ENCODE measurements at regions not wholly inside any gene's neighbourhood (a gene's known extent, or its start where the extent isn't known, plus 50 kb on each side); places are given as distances from the start of the nearest gene placed in this dataset.

- no peak overlapping the region for H3K27ac ChIP-seq (ENCODE audit: low read depth in 1 of 2, low read length in 2 of 2)
- no peaks in the 10 kb centered on the region for H3K9me3 ChIP-seq (ENCODE audit: control insufficient read depth, low read length)
- WGBS, 2 donors: 71 to 88% methylated on average over 1 of the region's 1 CpG
- ATAC-seq (ENCODE audit: low FRiP score) (no peak), DNase-seq (no peak)
- intact Hi-C loops (cut with DNase I): no loop called here
- no peak overlapping the region for H3K4me3 ChIP-seq (ENCODE audit: low read length in 2 of 2)
- no peaks in the 10 kb centered on the region for H3K36me3 ChIP-seq (ENCODE audit: control insufficient read depth in 1 of 2, insufficient read depth in 2 of 2, low read length in 1 of 2)
- H3K27me3 ChIP-seq (ENCODE audit: control insufficient read depth in 1 of 2, insufficient read depth in 2 of 2, low read length in 1 of 2): no peaks in the 10 kb centered on the region
- H3K4me1 ChIP-seq (ENCODE audit: control insufficient read depth in 1 of 2, insufficient read depth in 2 of 2, low read length in 2 of 2): no peaks in the 10 kb centered on the region
Observed at GRCh38 chr1:177505905-177506590, 335.3 kb downstream of the BRINP2 start.

GRCh38 chr1:177495878-177496277 is 325.1 kb downstream of the BRINP2 start:
- Histone ChIP-seq H3K27me3 (ENCODE audit: control insufficient read depth in 1 of 2, insufficient read depth in 2 of 2, low read length in 1 of 2) (no peaks in the 10 kb centered on the region), H3K4me1 (ENCODE audit: control insufficient read depth in 1 of 2, insufficient read depth in 2 of 2, low read length in 2 of 2) (no peaks in the 10 kb centered on the region), H3K9me3 (ENCODE audit: control insufficient read depth, low read length) (no peaks in the 10 kb centered on the region), H3K4me3 (ENCODE audit: low read length in 2 of 2) (no peak overlapping the region), H3K36me3 (ENCODE audit: control insufficient read depth in 1 of 2, insufficient read depth in 2 of 2, low read length in 1 of 2) (no peaks in the 10 kb centered on the region), H3K27ac (ENCODE audit: low read depth in 1 of 2, low read length in 2 of 2) (no peak overlapping the region)
- WGBS, 2 donors: 74 to 77% methylated on average over 2 of the region's 2 CpGs
- ATAC-seq (ENCODE audit: low FRiP score) (no peak), DNase-seq (no peak)
- intact Hi-C loops (cut with DNase I): no loop called here

GRCh38 chr1:177490786-177491185 is 320.0 kb downstream of the BRINP2 start:
- H3K4me3 ChIP-seq (ENCODE audit: low read length in 2 of 2): no peak overlapping the region
- no peaks in the 10 kb centered on the region for H3K4me1 ChIP-seq (ENCODE audit: control insufficient read depth in 1 of 2, insufficient read depth in 2 of 2, low read length in 2 of 2)
- H3K9me3 ChIP-seq (ENCODE audit: control insufficient read depth, low read length): no peaks in the 10 kb centered on the region
- H3K36me3 ChIP-seq (ENCODE audit: control insufficient read depth in 1 of 2, insufficient read depth in 2 of 2, low read length in 1 of 2): no peaks in the 10 kb centered on the region
- ATAC-seq (ENCODE audit: low FRiP score) (no peak), DNase-seq (no peak)
- H3K27me3 ChIP-seq (ENCODE audit: control insufficient read depth in 1 of 2, insufficient read depth in 2 of 2, low read length in 1 of 2): peaks cover 0 to 2% of the 10 kb centered on the region in 2 donors
- intact Hi-C loops (cut with DNase I): no loop called here
- 87 to 89% methylated on average over 2 of the region's 2 CpGs for WGBS, 2 donors
- no peak overlapping the region for H3K27ac ChIP-seq (ENCODE audit: low read depth in 1 of 2, low read length in 2 of 2)

- intact Hi-C loops (cut with DNase I): no loop called here
- WGBS, 2 donors: 81 to 86% methylated on average over 6 of the region's 6 CpGs
- ATAC-seq (ENCODE audit: low FRiP score): no peak
- Histone ChIP-seq H3K27me3 (ENCODE audit: control insufficient read depth in 1 of 2, insufficient read depth in 2 of 2, low read length in 1 of 2) (peaks cover 0 to 2% of the 10 kb centered on the region in 2 donors), H3K9me3 (ENCODE audit: control insufficient read depth, low read length) (no peaks in the 10 kb centered on the region), H3K27ac (ENCODE audit: low read depth in 1 of 2, low read length in 2 of 2) (no peak overlapping the region), H3K4me3 (ENCODE audit: low read length in 2 of 2) (no peak overlapping the region), H3K36me3 (ENCODE audit: control insufficient read depth in 1 of 2, insufficient read depth in 2 of 2, low read length in 1 of 2) (no peaks in the 10 kb centered on the region), H3K4me1 (ENCODE audit: control insufficient read depth in 1 of 2, insufficient read depth in 2 of 2, low read length in 2 of 2) (no peaks in the 10 kb centered on the region)
- DNase-seq: no peak
Observed at GRCh38 chr1:177490036-177490639, 319.4 kb downstream of the BRINP2 start.

GRCh38 chr1:177488722-177489121 is 318.0 kb downstream of the BRINP2 start:
- Histone ChIP-seq H3K27ac (ENCODE audit: low read depth in 1 of 2, low read length in 2 of 2) (no peak overlapping the region), H3K4me1 (ENCODE audit: control insufficient read depth in 1 of 2, insufficient read depth in 2 of 2, low read length in 2 of 2) (no peaks in the 10 kb centered on the region), H3K9me3 (ENCODE audit: control insufficient read depth, low read length) (no peaks in the 10 kb centered on the region), H3K27me3 (ENCODE audit: control insufficient read depth in 1 of 2, insufficient read depth in 2 of 2, low read length in 1 of 2) (peaks cover 0 to 2% of the 10 kb centered on the region in 2 donors), H3K4me3 (ENCODE audit: low read length in 2 of 2) (no peak overlapping the region), H3K36me3 (ENCODE audit: control insufficient read depth in 1 of 2, insufficient read depth in 2 of 2, low read length in 1 of 2) (no peaks in the 10 kb centered on the region)
- intact Hi-C loops (cut with DNase I): no loop called here
- DNase-seq (no peak), ATAC-seq (ENCODE audit: low FRiP score) (no peak)
- 9 to 14% methylated on average over 2 of the region's 2 CpGs for WGBS, 2 donors

GRCh38 chr1:177487481-177487880 is 316.7 kb downstream of the BRINP2 start:
- 30 to 50% methylated on average over 1 of the region's 1 CpG for WGBS, 2 donors

GRCh38 chr1:177480741-177481305 is 310.1 kb downstream of the BRINP2 start:
- Histone ChIP-seq H3K4me1 (ENCODE audit: control insufficient read depth in 1 of 2, insufficient read depth in 2 of 2, low read length in 2 of 2) (no peaks in the 10 kb centered on the region), H3K36me3 (ENCODE audit: control insufficient read depth in 1 of 2, insufficient read depth in 2 of 2, low read length in 1 of 2) (no peaks in the 10 kb centered on the region), H3K27me3 (ENCODE audit: control insufficient read depth in 1 of 2, insufficient read depth in 2 of 2, low read length in 1 of 2) (no peaks in the 10 kb centered on the region), H3K27ac (ENCODE audit: low read depth in 1 of 2, low read length in 2 of 2) (no peak overlapping the region), H3K4me3 (ENCODE audit: low read length in 2 of 2) (no peak overlapping the region), H3K9me3 (ENCODE audit: control insufficient read depth, low read length) (no peaks in the 10 kb centered on the region)
- WGBS, 2 donors: 94% methylated on average over 6 of the region's 6 CpGs
- ATAC-seq (ENCODE audit: low FRiP score) (no peak), DNase-seq (no peak)
- intact Hi-C loops (cut with DNase I): no loop called here

More at GRCh38 chr1:177487481-177487880, 316.7 kb downstream of the BRINP2 start:
- DNase-seq (no peak), ATAC-seq (ENCODE audit: low FRiP score) (no peak)
- intact Hi-C loops (cut with DNase I): no loop called here
- Histone ChIP-seq H3K4me1 (ENCODE audit: control insufficient read depth in 1 of 2, insufficient read depth in 2 of 2, low read length in 2 of 2) (no peaks in the 10 kb centered on the region), H3K27ac (ENCODE audit: low read depth in 1 of 2, low read length in 2 of 2) (no peak overlapping the region), H3K4me3 (ENCODE audit: low read length in 2 of 2) (no peak overlapping the region), H3K36me3 (ENCODE audit: control insufficient read depth in 1 of 2, insufficient read depth in 2 of 2, low read length in 1 of 2) (no peaks in the 10 kb centered on the region), H3K27me3 (ENCODE audit: control insufficient read depth in 1 of 2, insufficient read depth in 2 of 2, low read length in 1 of 2) (peaks cover 0 to 2% of the 10 kb centered on the region in 2 donors), H3K9me3 (ENCODE audit: control insufficient read depth, low read length) (no peaks in the 10 kb centered on the region)

GRCh38 chr1:177479600-177479999 is 308.8 kb downstream of the BRINP2 start:
- 82 to 89% methylated on average over 7 of the region's 7 CpGs for WGBS, 2 donors
- ATAC-seq (ENCODE audit: low FRiP score): no peak
- Histone ChIP-seq H3K4me1 (ENCODE audit: control insufficient read depth in 1 of 2, insufficient read depth in 2 of 2, low read length in 2 of 2) (no peaks in the 10 kb centered on the region), H3K4me3 (ENCODE audit: low read length in 2 of 2) (no peak overlapping the region), H3K27me3 (ENCODE audit: control insufficient read depth in 1 of 2, insufficient read depth in 2 of 2, low read length in 1 of 2) (no peaks in the 10 kb centered on the region), H3K36me3 (ENCODE audit: control insufficient read depth in 1 of 2, insufficient read depth in 2 of 2, low read length in 1 of 2) (no peaks in the 10 kb centered on the region), H3K9me3 (ENCODE audit: control insufficient read depth, low read length) (no peaks in the 10 kb centered on the region), H3K27ac (ENCODE audit: low read depth in 1 of 2, low read length in 2 of 2) (no peak overlapping the region)
- intact Hi-C loops (cut with DNase I): no loop called here
- no peak for DNase-seq

GRCh38 chr1:177476676-177477075 is 305.9 kb downstream of the BRINP2 start:
- no peaks in the 10 kb centered on the region for H3K36me3 ChIP-seq (ENCODE audit: control insufficient read depth in 1 of 2, insufficient read depth in 2 of 2, low read length in 1 of 2)
- WGBS, 2 donors: 79 to 87% methylated on average over 2 of the region's 2 CpGs
- H3K9me3 ChIP-seq (ENCODE audit: control insufficient read depth, low read length): no peaks in the 10 kb centered on the region
- H3K27me3 ChIP-seq (ENCODE audit: control insufficient read depth in 1 of 2, insufficient read depth in 2 of 2, low read length in 1 of 2): no peaks in the 10 kb centered on the region
- intact Hi-C loops (cut with DNase I): no loop called here
- no peak overlapping the region for H3K27ac ChIP-seq (ENCODE audit: low read depth in 1 of 2, low read length in 2 of 2)
- no peak for DNase-seq
- H3K4me3 ChIP-seq (ENCODE audit: low read length in 2 of 2): no peak overlapping the region
- ATAC-seq (ENCODE audit: low FRiP score): no peak
- peaks cover 0 to 3% of the 10 kb centered on the region in 2 donors for H3K4me1 ChIP-seq (ENCODE audit: control insufficient read depth in 1 of 2, insufficient read depth in 2 of 2, low read length in 2 of 2)
